ENCODE measurements at regions not wholly inside any gene's neighbourhood (a gene's known extent, or its start where the extent isn't known, plus 50 kb on each side); places are given as distances from the start of the nearest gene placed in this dataset.
"Not testable (repeated sequence)": the region's sequence is repeated elsewhere in the genome, so short reads cannot be mapped to it uniquely, and the experiment has no call there.

DNA sequence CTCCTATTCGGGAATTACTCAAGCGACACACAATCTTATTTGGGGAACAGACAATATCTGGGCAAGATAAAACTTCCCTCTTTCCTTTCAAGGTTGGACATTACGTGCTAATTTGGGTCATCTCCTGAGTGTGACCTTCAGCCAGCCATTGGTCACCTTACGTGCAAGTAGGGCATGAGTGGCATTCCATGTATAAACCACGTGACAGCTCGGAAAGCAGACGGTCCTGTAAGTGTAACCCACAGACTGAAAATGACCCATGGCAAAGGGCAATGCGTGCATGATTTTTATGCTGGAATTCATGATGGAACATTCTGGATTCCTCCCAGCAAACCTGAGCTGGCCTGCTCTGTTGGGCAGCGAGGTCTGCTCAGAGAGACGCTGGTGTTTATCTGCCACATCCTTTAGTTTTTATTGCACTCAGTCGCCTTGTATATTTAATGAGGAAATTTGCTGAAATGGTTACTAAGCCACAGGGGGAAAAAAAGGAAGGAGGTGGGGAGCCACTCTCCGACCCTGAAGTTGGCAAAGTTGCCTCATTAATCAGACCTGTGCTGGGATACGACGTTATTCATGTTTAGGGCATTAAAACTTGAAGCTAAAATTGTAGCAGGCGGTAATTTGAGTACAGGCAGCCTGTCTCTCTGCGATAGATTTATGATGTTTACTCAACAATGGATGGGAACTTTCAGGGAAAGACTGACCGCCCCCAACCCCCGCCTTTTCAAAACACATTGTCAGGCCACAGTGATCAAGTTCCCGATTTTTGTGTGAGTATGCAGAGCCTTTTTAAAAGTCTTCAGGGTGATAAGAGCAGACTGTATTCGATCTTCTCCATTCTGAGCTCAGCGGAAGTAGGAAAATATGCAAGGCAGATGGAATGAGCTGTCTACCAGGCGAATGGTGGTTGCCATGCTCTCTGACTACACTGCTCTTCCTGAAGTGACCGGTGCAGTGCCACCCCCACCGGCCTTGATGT, 295.3 kb downstream of the BCL2L11 start:
- not testable (repeated sequence) for H3K9ac ChIP-seq (ENCODE audit: low read depth, low read length); H3K27ac ChIP-seq (ENCODE audit: low read length); H3K27me3 ChIP-seq (ENCODE audit: insufficient read depth, low read length, poor library complexity); H3K4me1 ChIP-seq (ENCODE audit: insufficient read depth, low read length); H3K36me3 ChIP-seq (ENCODE audit: insufficient read depth, low read length); H3K79me2 ChIP-seq (ENCODE audit: insufficient read depth, low read length); H3K4me2 ChIP-seq (ENCODE audit: insufficient read depth, low read length); ATAC-seq (ENCODE audit: insufficient read depth, low read depth); H4K20me1 ChIP-seq (ENCODE audit: insufficient read depth, low read length); H2AFZ ChIP-seq (ENCODE audit: low read depth, low read length); DNase-seq; H3K9me3 ChIP-seq (ENCODE audit: insufficient read depth, low read length, severe bottlenecking); H3K4me3 ChIP-seq (ENCODE audit: low read depth in 1 of 2, low read length in 2 of 2)

DNA sequence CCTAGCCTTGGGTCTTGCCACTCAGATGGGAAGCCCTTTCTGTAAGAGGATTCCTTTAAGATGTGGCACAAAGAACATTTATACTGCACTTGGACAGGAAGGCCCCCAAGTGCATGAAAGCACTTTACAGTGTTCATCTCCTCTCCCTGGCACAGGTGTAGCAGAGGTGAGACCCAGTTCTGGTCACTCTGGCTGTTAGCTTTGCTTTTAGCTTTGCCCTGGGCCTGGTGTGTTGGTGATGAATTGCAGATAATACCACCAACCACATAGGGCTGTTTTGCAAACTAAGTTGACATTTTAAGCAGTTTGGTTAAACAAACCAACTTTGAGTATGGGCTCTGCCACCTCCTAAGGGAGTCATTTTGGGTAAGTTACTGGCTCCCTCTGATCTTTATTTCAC, 296.3 kb downstream of the BCL2L11 start:
- not testable (repeated sequence) for ATAC-seq (ENCODE audit: insufficient read depth, low read depth); H3K27me3 ChIP-seq (ENCODE audit: insufficient read depth, low read length, poor library complexity); H3K79me2 ChIP-seq (ENCODE audit: insufficient read depth, low read length); H3K4me2 ChIP-seq (ENCODE audit: insufficient read depth, low read length); H3K9me3 ChIP-seq (ENCODE audit: insufficient read depth, low read length, severe bottlenecking); H3K27ac ChIP-seq (ENCODE audit: low read length); H3K4me3 ChIP-seq (ENCODE audit: low read depth in 1 of 2, low read length in 2 of 2); H4K20me1 ChIP-seq (ENCODE audit: insufficient read depth, low read length); H2AFZ ChIP-seq (ENCODE audit: low read depth, low read length); H3K9ac ChIP-seq (ENCODE audit: low read depth, low read length); DNase-seq; H3K4me1 ChIP-seq (ENCODE audit: insufficient read depth, low read length); H3K36me3 ChIP-seq (ENCODE audit: insufficient read depth, low read length)

DNA sequence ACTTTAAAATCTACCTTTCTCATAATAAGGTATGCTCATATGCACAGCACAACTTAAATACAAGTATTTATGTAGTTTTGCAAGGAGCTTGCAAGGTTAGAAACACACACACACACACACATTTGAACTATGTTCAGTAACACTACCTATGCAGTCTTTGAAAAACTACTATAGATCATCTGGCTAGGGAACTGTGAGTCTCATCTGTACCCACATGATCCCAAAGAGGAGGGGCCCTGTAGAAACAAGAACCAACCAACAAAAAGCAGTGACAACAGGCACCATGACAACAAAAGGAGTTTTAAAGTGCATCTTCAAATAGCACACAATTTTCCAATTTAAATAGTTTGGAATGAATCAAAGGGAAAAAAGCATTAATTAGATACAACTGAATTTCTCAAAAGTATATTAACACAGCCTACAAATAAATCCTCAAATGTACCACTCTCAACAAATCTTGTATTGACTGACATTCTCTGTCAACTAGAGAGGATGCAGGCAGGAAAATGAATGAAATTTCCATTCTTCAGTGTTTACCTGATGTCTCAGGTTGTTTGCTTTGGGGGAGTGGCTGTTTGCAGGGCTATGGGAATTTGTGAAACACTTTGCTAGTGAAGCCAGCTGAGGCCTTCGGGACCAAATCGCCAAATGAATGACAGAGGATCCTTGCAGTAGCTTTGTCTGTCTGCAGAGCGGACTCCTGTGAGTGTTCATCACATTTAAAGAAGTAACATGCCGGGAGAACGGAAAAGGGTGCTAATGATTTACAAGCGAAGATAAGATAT, 297.6 kb downstream of the BCL2L11 start:
- H2AFZ ChIP-seq (ENCODE audit: low read depth, low read length); H3K9me3 ChIP-seq (ENCODE audit: insufficient read depth, low read length, severe bottlenecking); ATAC-seq (ENCODE audit: insufficient read depth, low read depth); H3K36me3 ChIP-seq (ENCODE audit: insufficient read depth, low read length); H3K27me3 ChIP-seq (ENCODE audit: insufficient read depth, low read length, poor library complexity); H3K4me3 ChIP-seq (ENCODE audit: low read depth in 1 of 2, low read length in 2 of 2); H3K4me1 ChIP-seq (ENCODE audit: insufficient read depth, low read length); H4K20me1 ChIP-seq (ENCODE audit: insufficient read depth, low read length); H3K4me2 ChIP-seq (ENCODE audit: insufficient read depth, low read length); H3K79me2 ChIP-seq (ENCODE audit: insufficient read depth, low read length); H3K27ac ChIP-seq (ENCODE audit: low read length); DNase-seq; H3K9ac ChIP-seq (ENCODE audit: low read depth, low read length): not testable (repeated sequence)

DNA sequence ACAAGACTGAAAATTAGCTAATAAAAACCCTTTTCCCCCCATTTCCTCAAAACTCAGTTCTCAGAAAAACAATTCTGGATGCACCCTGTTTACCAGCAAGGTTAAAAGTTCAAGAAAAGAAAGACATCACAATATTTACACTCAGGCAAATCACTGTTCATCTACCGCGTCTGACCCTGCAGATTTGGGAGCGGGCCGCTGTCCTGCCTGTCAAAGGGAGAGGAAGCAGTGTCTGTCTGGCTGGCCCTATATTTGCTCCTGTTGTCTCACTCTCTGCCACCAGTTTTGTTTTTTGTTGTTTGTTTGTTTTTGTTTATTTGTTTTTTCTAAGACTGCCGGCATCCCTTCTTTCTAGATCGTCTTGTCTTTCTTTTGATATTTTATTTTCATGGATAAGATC, 299.4 kb downstream of the BCL2L11 start:
- H3K27ac ChIP-seq (ENCODE audit: low read length); H3K27me3 ChIP-seq (ENCODE audit: insufficient read depth, low read length, poor library complexity); H2AFZ ChIP-seq (ENCODE audit: low read depth, low read length); ATAC-seq (ENCODE audit: insufficient read depth, low read depth); H3K36me3 ChIP-seq (ENCODE audit: insufficient read depth, low read length); H3K4me2 ChIP-seq (ENCODE audit: insufficient read depth, low read length); H3K4me1 ChIP-seq (ENCODE audit: insufficient read depth, low read length); H3K79me2 ChIP-seq (ENCODE audit: insufficient read depth, low read length); H3K9ac ChIP-seq (ENCODE audit: low read depth, low read length); H3K9me3 ChIP-seq (ENCODE audit: insufficient read depth, low read length, severe bottlenecking); DNase-seq; H3K4me3 ChIP-seq (ENCODE audit: low read depth in 1 of 2, low read length in 2 of 2); H4K20me1 ChIP-seq (ENCODE audit: insufficient read depth, low read length): not testable (repeated sequence)

DNA sequence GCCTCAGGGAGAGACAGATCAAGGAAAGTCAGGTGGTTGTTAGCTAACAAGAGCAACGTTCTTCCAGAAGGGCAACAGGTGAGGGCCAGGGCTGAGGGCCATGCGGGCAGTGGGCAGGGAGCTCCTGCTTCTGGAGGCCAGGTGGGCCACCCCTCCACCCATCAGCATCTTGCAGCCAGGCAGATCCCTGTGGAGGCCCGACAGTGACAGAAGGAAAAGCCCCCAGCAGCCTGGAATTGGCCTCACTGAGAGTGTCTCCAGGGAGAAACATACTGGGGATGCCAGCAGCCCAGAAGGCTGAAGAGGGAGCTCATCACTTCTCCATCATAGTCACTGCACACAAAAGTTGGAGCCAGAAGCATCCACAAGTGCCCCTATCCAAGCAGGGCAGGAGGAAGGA, 300.1 kb downstream of the BCL2L11 start:
- H3K27me3 ChIP-seq (ENCODE audit: insufficient read depth, low read length, poor library complexity); H3K79me2 ChIP-seq (ENCODE audit: insufficient read depth, low read length); H2AFZ ChIP-seq (ENCODE audit: low read depth, low read length); H3K4me2 ChIP-seq (ENCODE audit: insufficient read depth, low read length); ATAC-seq (ENCODE audit: insufficient read depth, low read depth); H3K9ac ChIP-seq (ENCODE audit: low read depth, low read length); H3K36me3 ChIP-seq (ENCODE audit: insufficient read depth, low read length); H3K4me1 ChIP-seq (ENCODE audit: insufficient read depth, low read length); H4K20me1 ChIP-seq (ENCODE audit: insufficient read depth, low read length); DNase-seq; H3K4me3 ChIP-seq (ENCODE audit: low read depth in 1 of 2, low read length in 2 of 2); H3K9me3 ChIP-seq (ENCODE audit: insufficient read depth, low read length, severe bottlenecking); H3K27ac ChIP-seq (ENCODE audit: low read length): not testable (repeated sequence)

DNA sequence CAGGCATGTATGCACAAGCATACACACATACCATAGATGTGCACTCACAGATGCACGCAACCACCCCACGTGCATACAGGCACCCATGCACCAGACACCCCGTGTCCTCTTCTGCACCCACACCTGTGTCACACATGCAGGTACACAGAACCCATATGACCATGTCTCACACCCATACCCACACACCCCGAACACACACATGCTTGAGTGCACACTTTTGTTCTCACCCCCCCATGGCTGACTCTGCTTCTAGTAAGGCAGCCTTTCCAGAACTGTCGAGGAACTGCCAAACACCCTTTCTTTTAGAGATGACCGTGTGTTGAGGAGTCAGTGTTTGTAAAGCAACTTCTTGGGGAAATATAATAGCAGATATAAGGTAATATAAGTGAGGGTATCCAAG, 301.2 kb downstream of the BCL2L11 start:
- H3K27ac ChIP-seq (ENCODE audit: low read length); H3K36me3 ChIP-seq (ENCODE audit: insufficient read depth, low read length); H3K27me3 ChIP-seq (ENCODE audit: insufficient read depth, low read length, poor library complexity); H3K9ac ChIP-seq (ENCODE audit: low read depth, low read length); H3K9me3 ChIP-seq (ENCODE audit: insufficient read depth, low read length, severe bottlenecking); DNase-seq; H3K4me3 ChIP-seq (ENCODE audit: low read depth in 1 of 2, low read length in 2 of 2); H2AFZ ChIP-seq (ENCODE audit: low read depth, low read length); H3K4me2 ChIP-seq (ENCODE audit: insufficient read depth, low read length); H4K20me1 ChIP-seq (ENCODE audit: insufficient read depth, low read length); H3K4me1 ChIP-seq (ENCODE audit: insufficient read depth, low read length); ATAC-seq (ENCODE audit: insufficient read depth, low read depth): not testable (repeated sequence)
- peaks cover 11% of the 10 kb centered on the region for H3K79me2 ChIP-seq (ENCODE audit: insufficient read depth, low read length)

DNA sequence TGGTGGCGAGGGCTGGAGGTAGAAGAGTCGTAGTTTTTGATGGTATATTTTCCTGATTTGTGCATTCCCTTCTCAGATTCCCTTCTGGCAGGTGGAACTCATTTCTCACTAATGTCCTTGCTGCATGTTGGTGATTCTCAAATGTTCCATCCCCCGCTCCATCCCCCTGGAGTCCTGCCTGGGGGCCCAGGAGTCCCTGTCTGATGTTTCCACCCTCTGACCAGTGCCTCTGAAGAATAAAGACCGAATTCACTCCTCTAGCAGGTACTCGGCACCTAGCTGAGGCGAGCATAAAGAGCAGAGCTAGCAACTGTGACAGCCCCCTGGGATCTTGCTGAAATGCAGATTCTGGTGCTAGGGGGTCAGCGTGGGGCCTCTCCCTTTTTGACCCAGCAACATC, 301.8 kb downstream of the BCL2L11 start:
- H3K9me3 ChIP-seq (ENCODE audit: insufficient read depth, low read length, severe bottlenecking); ATAC-seq (ENCODE audit: insufficient read depth, low read depth); H3K9ac ChIP-seq (ENCODE audit: low read depth, low read length); H3K36me3 ChIP-seq (ENCODE audit: insufficient read depth, low read length); H3K4me1 ChIP-seq (ENCODE audit: insufficient read depth, low read length); DNase-seq; H3K27ac ChIP-seq (ENCODE audit: low read length); H3K27me3 ChIP-seq (ENCODE audit: insufficient read depth, low read length, poor library complexity); H3K4me2 ChIP-seq (ENCODE audit: insufficient read depth, low read length); H3K4me3 ChIP-seq (ENCODE audit: low read depth in 1 of 2, low read length in 2 of 2); H2AFZ ChIP-seq (ENCODE audit: low read depth, low read length); H4K20me1 ChIP-seq (ENCODE audit: insufficient read depth, low read length): not testable (repeated sequence)
- H3K79me2 ChIP-seq (ENCODE audit: insufficient read depth, low read length), result peaks cover 11% of the 10 kb centered on the region

DNA sequence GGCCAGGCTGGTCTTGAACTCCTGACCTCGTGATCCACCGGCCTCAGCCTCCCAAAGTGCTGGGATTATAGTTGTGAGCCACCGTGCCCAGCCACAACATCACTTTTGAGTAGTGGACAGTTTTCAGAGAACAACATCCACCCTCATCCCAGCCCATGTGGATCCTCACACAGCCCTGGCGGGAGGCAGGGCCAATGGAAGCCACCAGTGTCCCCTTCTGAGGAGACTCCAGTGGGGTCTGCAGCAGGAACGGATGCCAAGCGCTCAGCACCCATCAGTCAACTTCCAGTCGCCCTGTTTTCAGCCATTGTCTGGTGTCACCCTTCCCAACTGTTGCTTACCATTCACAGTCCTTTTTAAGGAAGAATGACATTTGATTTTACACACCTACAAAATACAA, 302.5 kb downstream of the BCL2L11 start:
- H3K79me2 ChIP-seq (ENCODE audit: insufficient read depth, low read length), result peaks cover 11% of the 10 kb centered on the region
- H3K9ac ChIP-seq (ENCODE audit: low read depth, low read length); H3K4me2 ChIP-seq (ENCODE audit: insufficient read depth, low read length); ATAC-seq (ENCODE audit: insufficient read depth, low read depth); H3K36me3 ChIP-seq (ENCODE audit: insufficient read depth, low read length); H3K4me1 ChIP-seq (ENCODE audit: insufficient read depth, low read length); H3K27me3 ChIP-seq (ENCODE audit: insufficient read depth, low read length, poor library complexity); H2AFZ ChIP-seq (ENCODE audit: low read depth, low read length); DNase-seq; H3K9me3 ChIP-seq (ENCODE audit: insufficient read depth, low read length, severe bottlenecking); H3K27ac ChIP-seq (ENCODE audit: low read length); H4K20me1 ChIP-seq (ENCODE audit: insufficient read depth, low read length); H3K4me3 ChIP-seq (ENCODE audit: low read depth in 1 of 2, low read length in 2 of 2): not testable (repeated sequence)
